ENCODE measurements at regions not wholly inside any gene's neighbourhood (a gene's known extent, or its start where the extent isn't known, plus 50 kb on each side); places are given as distances from the start of the nearest gene placed in this dataset.

- TF ChIP-seq, protein P1, sequence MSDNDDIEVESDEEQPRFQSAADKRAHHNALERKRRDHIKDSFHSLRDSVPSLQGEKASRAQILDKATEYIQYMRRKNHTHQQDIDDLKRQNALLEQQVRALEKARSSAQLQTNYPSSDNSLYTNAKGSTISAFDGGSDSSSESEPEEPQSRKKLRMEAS (IDR thresholded peaks at IDR 0.05) = no peak
- no peak for TF ChIP-seq CTCF (IDR thresholded peaks at IDR 0.05; ENCODE audit: low read depth, low read length, missing input control)
- TF ChIP-seq FOXA1 (IDR thresholded peaks at IDR 0.05) = no peak
- TF ChIP-seq JUND (IDR thresholded peaks at IDR 0.05) = no peak
- TF ChIP-seq TAF1 (conservative IDR thresholded peaks at IDR 0.05) = no peak
- TF ChIP-seq YY1 (IDR thresholded peaks at IDR 0.05) = no peak
- TF ChIP-seq, protein P2, sequence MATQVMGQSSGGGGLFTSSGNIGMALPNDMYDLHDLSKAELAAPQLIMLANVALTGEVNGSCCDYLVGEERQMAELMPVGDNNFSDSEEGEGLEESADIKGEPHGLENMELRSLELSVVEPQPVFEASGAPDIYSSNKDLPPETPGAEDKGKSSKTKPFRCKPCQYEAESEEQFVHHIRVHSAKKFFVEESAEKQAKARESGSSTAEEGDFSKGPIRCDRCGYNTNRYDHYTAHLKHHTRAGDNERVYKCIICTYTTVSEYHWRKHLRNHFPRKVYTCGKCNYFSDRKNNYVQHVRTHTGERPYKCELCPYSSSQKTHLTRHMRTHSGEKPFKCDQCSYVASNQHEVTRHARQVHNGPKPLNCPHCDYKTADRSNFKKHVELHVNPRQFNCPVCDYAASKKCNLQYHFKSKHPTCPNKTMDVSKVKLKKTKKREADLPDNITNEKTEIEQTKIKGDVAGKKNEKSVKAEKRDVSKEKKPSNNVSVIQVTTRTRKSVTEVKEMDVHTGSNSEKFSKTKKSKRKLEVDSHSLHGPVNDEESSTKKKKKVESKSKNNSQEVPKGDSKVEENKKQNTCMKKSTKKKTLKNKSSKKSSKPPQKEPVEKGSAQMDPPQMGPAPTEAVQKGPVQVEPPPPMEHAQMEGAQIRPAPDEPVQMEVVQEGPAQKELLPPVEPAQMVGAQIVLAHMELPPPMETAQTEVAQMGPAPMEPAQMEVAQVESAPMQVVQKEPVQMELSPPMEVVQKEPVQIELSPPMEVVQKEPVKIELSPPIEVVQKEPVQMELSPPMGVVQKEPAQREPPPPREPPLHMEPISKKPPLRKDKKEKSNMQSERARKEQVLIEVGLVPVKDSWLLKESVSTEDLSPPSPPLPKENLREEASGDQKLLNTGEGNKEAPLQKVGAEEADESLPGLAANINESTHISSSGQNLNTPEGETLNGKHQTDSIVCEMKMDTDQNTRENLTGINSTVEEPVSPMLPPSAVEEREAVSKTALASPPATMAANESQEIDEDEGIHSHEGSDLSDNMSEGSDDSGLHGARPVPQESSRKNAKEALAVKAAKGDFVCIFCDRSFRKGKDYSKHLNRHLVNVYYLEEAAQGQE (IDR thresholded peaks at IDR 0.05) = no peak
- no peak for TF ChIP-seq RAD21 (IDR thresholded peaks at IDR 0.05)
- TF ChIP-seq SP1 (IDR thresholded peaks at IDR 0.05) = no peak
- no peak for TF ChIP-seq ATF3 (IDR thresholded peaks at IDR 0.05)
- no peak for TF ChIP-seq HNF4G (IDR thresholded peaks at IDR 0.05)
- no peak for TF ChIP-seq NR2F2 (IDR thresholded peaks at IDR 0.05)
- TF ChIP-seq EGR1 (IDR thresholded peaks at IDR 0.05; ENCODE audit: low read depth in 2 of 2) = no peak
- TF ChIP-seq, protein P3, sequence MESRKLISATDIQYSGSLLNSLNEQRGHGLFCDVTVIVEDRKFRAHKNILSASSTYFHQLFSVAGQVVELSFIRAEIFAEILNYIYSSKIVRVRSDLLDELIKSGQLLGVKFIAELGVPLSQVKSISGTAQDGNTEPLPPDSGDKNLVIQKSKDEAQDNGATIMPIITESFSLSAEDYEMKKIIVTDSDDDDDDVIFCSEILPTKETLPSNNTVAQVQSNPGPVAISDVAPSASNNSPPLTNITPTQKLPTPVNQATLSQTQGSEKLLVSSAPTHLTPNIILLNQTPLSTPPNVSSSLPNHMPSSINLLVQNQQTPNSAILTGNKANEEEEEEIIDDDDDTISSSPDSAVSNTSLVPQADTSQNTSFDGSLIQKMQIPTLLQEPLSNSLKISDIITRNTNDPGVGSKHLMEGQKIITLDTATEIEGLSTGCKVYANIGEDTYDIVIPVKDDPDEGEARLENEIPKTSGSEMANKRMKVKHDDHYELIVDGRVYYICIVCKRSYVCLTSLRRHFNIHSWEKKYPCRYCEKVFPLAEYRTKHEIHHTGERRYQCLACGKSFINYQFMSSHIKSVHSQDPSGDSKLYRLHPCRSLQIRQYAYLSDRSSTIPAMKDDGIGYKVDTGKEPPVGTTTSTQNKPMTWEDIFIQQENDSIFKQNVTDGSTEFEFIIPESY (IDR thresholded peaks at IDR 0.05) = no peak
Observed at GRCh38 chr2:16194530-16194929, 254.2 kb downstream of the MYCN start.
